H1 (cell line): ENCODE measurements at regions not wholly inside any gene's neighbourhood (a gene's known extent, or its start where the extent isn't known, plus 50 kb on each side); places are given as distances from the start of the nearest gene placed in this dataset.

Experiments
- CTCF ChIA-PET: fragments of 300-600 bp; sonication (Branson Sonifier 250); formaldehyde crosslinking; loops from one replicate; lab custom pipeline; 2021; ENCODE audit not compliant: partially characterized antibody; lab: Charles Lee
- POLR2A ChIA-PET: fragments of 300-600 bp; sonication (Branson Sonifier 250); formaldehyde crosslinking; loops from one replicate; lab custom pipeline; 2021; ENCODE audit warnings: inconsistent platforms; ENCODE audit not compliant: partially characterized antibody; lab: Charles Lee
- DNase-seq, 2 experiments: peaks; one replicate each; pipeline versions ENCODE4 v3.0.0 to v3.0.0-alpha.2; 2010 to 2022; ENCODE audit warnings: low spot score in 2 of 2, low read depth in 1 of 2, mixed read lengths in 1 of 2
- FAIRE-seq: peaks from 2 replicates; lab custom pipeline; 2011; peaks lifted over from hg19 to GRCh38; lab: Jason Lieb, UNC
- H2AFZ ChIP-seq: 2 replicates; pipeline ENCODE4 v1.8.1; 2012; ENCODE audit warnings: low read length, inconsistent platforms
- H2AK5ac ChIP-seq: 2 replicates; pipeline ENCODE4 v1.6.1; 2013; ENCODE audit warnings: low read depth, low read length
- H2BK120ac ChIP-seq: replicated peaks from 2 replicates; pipeline ENCODE3; 2013; ENCODE audit warnings: low read depth, low read length, inconsistent platforms
- H2BK12ac ChIP-seq: 2 replicates; pipeline ENCODE4 v1.6.1; 2013; ENCODE audit warnings: low read depth, low read length
- H2BK15ac ChIP-seq: 2 replicates; pipeline ENCODE4 v1.6.1; 2013; ENCODE audit warnings: low read length
- H2BK20ac ChIP-seq: 2 replicates; pipeline ENCODE4 v1.6.1; 2013; ENCODE audit warnings: low read length
- H2BK5ac ChIP-seq: 2 replicates; pipeline ENCODE4 v1.6.1; 2013; ENCODE audit warnings: low read depth, low read length
- H3K14ac ChIP-seq: 2 replicates; pipeline ENCODE4 v1.6.1; 2013; ENCODE audit warnings: inconsistent platforms; ENCODE audit not compliant: insufficient read length
- H3K18ac ChIP-seq: 2 replicates; pipeline ENCODE4 v1.6.1; 2013; ENCODE audit warnings: low read length; ENCODE audit errors: extremely low read depth
- H3K23ac ChIP-seq: 2 replicates; pipeline ENCODE4 v1.6.1; 2013; ENCODE audit warnings: inconsistent platforms; ENCODE audit not compliant: insufficient read length
- H3K23me2 ChIP-seq: 2 replicates; pipeline ENCODE4 v1.6.1; 2013; ENCODE audit warnings: low read depth, low read length
- H3K27ac ChIP-seq: 2 replicates; pipeline ENCODE4 v1.6.1; 2011; ENCODE audit warnings: low read depth, low read length, inconsistent platforms
- H3K27me3 ChIP-seq, 4 experiments: replicated peaks in 1 of 4; 1 replicate in 1 of 4; 2 replicates in 3 of 4; pipeline versions ENCODE4 v1.6.1 to v1.8.1; 2011 to 2013; ENCODE audit warnings: low read length in 3 of 4, mild to moderate bottlenecking in 3 of 4, inconsistent platforms in 2 of 4, mixed read lengths in 2 of 4, moderate library complexity in 1 of 4; ENCODE audit not compliant: control insufficient read depth in 3 of 4, insufficient read depth in 3 of 4; ENCODE audit errors: extremely low read depth in 1 of 4
- H3K36me3 ChIP-seq, 4 experiments: 2 replicates each; pipeline versions ENCODE4 v1.6.1 to v1.8.1; 2011 to 2013; ENCODE audit warnings: mild to moderate bottlenecking in 4 of 4, low read length in 3 of 4, moderate library complexity in 2 of 4, control low read depth in 1 of 4, inconsistent platforms in 1 of 4; ENCODE audit not compliant: insufficient read depth in 4 of 4, control insufficient read depth in 2 of 4
- H3K4ac ChIP-seq: replicated peaks from 2 replicates; pipeline ENCODE3; 2013; ENCODE audit warnings: low read length, low read depth, mixed read lengths, inconsistent platforms; ENCODE audit not compliant: insufficient read length
- H3K4me1 ChIP-seq, 4 experiments: replicated peaks in 1 of 4; 1 replicate in 1 of 4; 2 replicates in 3 of 4; pipeline versions ENCODE4 v1.6.1 to v1.8.1; 2011 to 2013; ENCODE audit warnings: low read length in 3 of 4, inconsistent platforms in 2 of 4, mixed read lengths in 1 of 4; ENCODE audit not compliant: insufficient read depth in 4 of 4, control insufficient read depth in 3 of 4
- H3K4me2 ChIP-seq, 2 experiments: 2 replicates each; pipeline versions ENCODE4 v1.6.1 to v1.8.1; 2011 to 2013; ENCODE audit warnings: low read depth in 2 of 2, low read length in 2 of 2, control low read depth in 1 of 2, inconsistent platforms in 1 of 2, mild to moderate bottlenecking in 1 of 2; ENCODE audit not compliant: insufficient read depth in 1 of 2
- H3K4me3 ChIP-seq, 4 experiments: fragments of 200-600, 300-600 bp in 1 of 4; sonication (generic), shearing (Covaris generic), sonication (Bioruptor Twin) in 1 of 4; 2 replicates each; pipeline versions ENCODE4 v1.5.1 to v1.8.1; 2011 to 2016; ENCODE audit warnings: low read length in 4 of 4, low read depth in 3 of 4, control low read depth in 2 of 4, inconsistent platforms in 2 of 4, mild to moderate bottlenecking in 2 of 4, mixed read lengths in 1 of 4, moderate library complexity in 1 of 4; ENCODE audit not compliant: insufficient read depth in 2 of 4; ENCODE audit errors: extremely low read depth in 1 of 4
- H3K56ac ChIP-seq: replicated peaks from 2 replicates; pipeline ENCODE3; 2013; ENCODE audit warnings: low read depth, mild to moderate bottlenecking, mixed read lengths, low read length, inconsistent platforms; ENCODE audit not compliant: insufficient read length
- H3K79me1 ChIP-seq: 2 replicates; pipeline ENCODE4 v1.6.1; 2013; ENCODE audit warnings: low read depth, low read length, control low read depth
- H3K79me2 ChIP-seq, 2 experiments: 2 replicates each; pipeline versions ENCODE4 v1.6.1 to v1.8.1; 2012 to 2013; ENCODE audit warnings: low read length in 2 of 2, mild to moderate bottlenecking in 2 of 2, inconsistent platforms in 1 of 2; ENCODE audit not compliant: insufficient read depth in 2 of 2, control insufficient read depth in 1 of 2
- H3K9ac ChIP-seq, 4 experiments: replicated peaks in 1 of 4; 1 replicate in 1 of 4; 2 replicates in 3 of 4; pipeline versions ENCODE4 v1.6.1 to v1.8.1; 2011 to 2013; ENCODE audit warnings: low read depth in 3 of 4, low read length in 3 of 4, control low read depth in 2 of 4, mild to moderate bottlenecking in 2 of 4, moderate library complexity in 2 of 4, inconsistent platforms in 1 of 4; ENCODE audit errors: extremely low read depth in 1 of 4
- H3K9me3 ChIP-seq, 2 experiments: 2 replicates each; pipeline versions ENCODE4 v1.6.1 to v1.8.1; 2012 to 2013; ENCODE audit warnings: mild to moderate bottlenecking in 2 of 2, moderate library complexity in 2 of 2, control low read depth in 1 of 2, inconsistent platforms in 1 of 2, low read depth in 1 of 2, low read length in 1 of 2, mixed read lengths in 1 of 2; ENCODE audit not compliant: insufficient read depth in 2 of 2
- H4K20me1 ChIP-seq, 2 experiments: replicated peaks in 1 of 2; 2 replicates each; pipeline versions ENCODE3 to v1.8.1; 2011 to 2013; ENCODE audit warnings: inconsistent platforms in 2 of 2, low read length in 2 of 2, mild to moderate bottlenecking in 1 of 2; ENCODE audit not compliant: insufficient read depth in 2 of 2, control insufficient read depth in 1 of 2
- H4K5ac ChIP-seq: 2 replicates; pipeline ENCODE4 v1.6.1; 2013; ENCODE audit warnings: low read length, low read depth, mixed read lengths, inconsistent platforms; ENCODE audit not compliant: insufficient read length
- H4K8ac ChIP-seq: 2 replicates; pipeline ENCODE4 v1.8.0; 2013; ENCODE audit warnings: mild to moderate bottlenecking, moderate library complexity, low read length, inconsistent platforms; ENCODE audit not compliant: insufficient read depth; ENCODE audit errors: extremely low read depth
- H4K91ac ChIP-seq: replicated peaks from 2 replicates; pipeline ENCODE3; 2013; ENCODE audit warnings: low read length, mixed read lengths, inconsistent platforms; ENCODE audit not compliant: insufficient read length
- CTBP2 ChIP-seq: IDR thresholded peaks from 2 replicates; pipeline ENCODE4 v1.7.0; 2011; ENCODE audit warnings: borderline replicate concordance, mild to moderate bottlenecking, moderate library complexity, mixed read lengths, low read length; ENCODE audit not compliant: insufficient read depth, insufficient read length
- CTCF ChIP-seq, 3 experiments: IDR thresholded peaks; 1 replicate in 2 of 3; 2 replicates in 1 of 3; pipeline versions ENCODE4 v1.5.1 to v1.6.1; 2011; ENCODE audit warnings: low read length in 3 of 3, mild to moderate bottlenecking in 3 of 3, inconsistent platforms in 2 of 3, low read depth in 1 of 3, moderate library complexity in 1 of 3; ENCODE audit not compliant: insufficient read depth in 1 of 3; ENCODE audit errors: control extremely low read depth in 1 of 3
- HDAC2 ChIP-seq, 2 experiments: fragments of 300-600 bp in 1 of 2; sonication (generic) in 1 of 2; IDR thresholded peaks; 2 replicates each; pipeline ENCODE4 v1.6.1; 2011 to 2012; ENCODE audit warnings: low read depth in 2 of 2, low read length in 2 of 2, mild to moderate bottlenecking in 2 of 2, moderate library complexity in 2 of 2, borderline replicate concordance in 1 of 2, inconsistent platforms in 1 of 2
- KDM1A ChIP-seq: fragments of 200-600, 300-600 bp; sonication (generic); IDR thresholded peaks from 2 replicates; pipeline ENCODE4 v1.7.1; 2016; ENCODE audit warnings: mild to moderate bottlenecking, low read length, borderline replicate concordance
- KDM4A ChIP-seq: IDR thresholded peaks from one replicate; pipeline ENCODE4 v1.7.1; 2012; ENCODE audit warnings: low read depth, mild to moderate bottlenecking, moderate library complexity, low read length, inconsistent platforms; ENCODE audit not compliant: severe bottlenecking
- TBP ChIP-seq: IDR thresholded peaks from 2 replicates; pipeline ENCODE4 v1.6.1; 2011; ENCODE audit warnings: low read depth, low read length, improper control_type of control experiment
- YY1 ChIP-seq: IDR thresholded peaks from 2 replicates; pipeline ENCODE4 v1.6.1; 2011; ENCODE audit warnings: low read depth, mild to moderate bottlenecking, low read length
- ZNF274 ChIP-seq: IDR thresholded peaks from 2 replicates; pipeline ENCODE4 v1.7.0; 2012; ENCODE audit warnings: low read length, borderline replicate concordance; ENCODE audit errors: extremely low read depth
- WGBS, 2 experiments: shearing (Covaris generic) in 1 of 2; methylation state at CpG; one replicate each; pipeline versions ENCODE4 v1.1.6 to v1.1.7; 2013 to 2015; ENCODE audit warnings: low lambda C conversion rate in 2 of 2, mixed read lengths in 2 of 2, inconsistent platforms in 1 of 2, low coverage in 1 of 2, missing lambda C conversion rate in 1 of 2; ENCODE audit not compliant: insufficient replicate concordance in 2 of 2, insufficient coverage in 1 of 2, insufficient read length in 1 of 2; ENCODE audit errors: extremely low coverage in 1 of 2, missing lambda C conversion rate in 1 of 2; 5-methylcytosine and 5-hydroxymethylcytosine counted together
- TF ChIP-seq, protein P1 (sequence below): IDR thresholded peaks from 2 replicates; pipeline ENCODE4 v1.6.1; 2011; ENCODE audit warnings: low read length, improper control_type of control experiment

- Histone ChIP-seq H2AFZ (no peak overlapping the region), H3K79me1 (no peaks in the 10 kb centered on the region), H3K9ac (no peak overlapping the region), H3K79me2 (no peaks in the 10 kb centered on the region), H3K4ac (no peak overlapping the region), H3K14ac (no peak overlapping the region), H3K4me2 (no peak overlapping the region), H2AK5ac (no peak overlapping the region), H3K18ac (no peak overlapping the region), H3K23ac (no peak overlapping the region), H3K23me2 (no peaks in the 10 kb centered on the region), H2BK20ac (no peak overlapping the region), H3K4me3 (no peak overlapping the region), H3K27me3 (no peaks in the 10 kb centered on the region), H3K56ac (no peak overlapping the region), H4K20me1 (no peaks in the 10 kb centered on the region), H2BK12ac (no peak overlapping the region), H4K91ac (no peak overlapping the region), H4K8ac (no peak overlapping the region), H2BK15ac (no peak overlapping the region), H2BK120ac (no peak overlapping the region), H3K27ac (no peak overlapping the region), H4K5ac (no peak overlapping the region), H2BK5ac (no peak overlapping the region), H3K4me1 (no peaks in the 10 kb centered on the region), H3K36me3 (no peaks in the 10 kb centered on the region), H3K9me3 (peaks cover 0 to 3% of the 10 kb centered on the region in 2 experiments; a peak in 1 of 4 replicates)
- DNase-seq (no peak), FAIRE-seq (no peak)
- 91% methylated on average over 2 of the region's 2 CpGs; no CpG with 5 or more reads in 1 of the 2 experiments for WGBS, 2 experiments
- CTCF ChIA-PET: interaction anchor here (1.0 kb wide), 1 partner anchor 134 kb away, joined by 3 read pairs; no protein-coding TSS in a partner anchor
- POLR2A ChIA-PET: no interaction called here
- no peak for TF ChIP-seq KDM4A
- TF ChIP-seq TBP: no peak
- TF ChIP-seq HDAC2 (IDR thresholded peaks at IDR 0.05; ENCODE audit: borderline replicate concordance in 1 of 2, low read depth in 2 of 2, low read length in 2 of 2): no peak
- TF ChIP-seq, protein P1, sequence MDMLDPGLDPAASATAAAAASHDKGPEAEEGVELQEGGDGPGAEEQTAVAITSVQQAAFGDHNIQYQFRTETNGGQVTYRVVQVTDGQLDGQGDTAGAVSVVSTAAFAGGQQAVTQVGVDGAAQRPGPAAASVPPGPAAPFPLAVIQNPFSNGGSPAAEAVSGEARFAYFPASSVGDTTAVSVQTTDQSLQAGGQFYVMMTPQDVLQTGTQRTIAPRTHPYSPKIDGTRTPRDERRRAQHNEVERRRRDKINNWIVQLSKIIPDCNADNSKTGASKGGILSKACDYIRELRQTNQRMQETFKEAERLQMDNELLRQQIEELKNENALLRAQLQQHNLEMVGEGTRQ: no peak
- no peak for TF ChIP-seq ZNF274
- no peak for TF ChIP-seq KDM1A
- TF ChIP-seq CTCF (IDR thresholded peaks at IDR 0.05; ENCODE audit: control extremely low read depth in 1 of 3, insufficient read depth in 1 of 3, low read depth in 1 of 3, low read length in 3 of 3): no peak
- TF ChIP-seq CTBP2: no peak
- no peak for TF ChIP-seq YY1
Observed at GRCh38 chr5:118430076-118430475, 558.3 kb downstream of the DTWD2 start.
